Activated T-helper 1 cell treated with anti-CD3 and anti-CD28 coated beads, Interleukin-2, amount 50 U/mL, for 16 hours (primary cell): ENCODE measurements at regions not wholly inside any gene's neighbourhood (a gene's known extent, or its start where the extent isn't known, plus 50 kb on each side); places are given as distances from the start of the nearest gene placed in this dataset.

Experiments
- DNase-seq, 2 donors: peaks; one replicate each; pipeline ENCODE4 v3.0.0-alpha.2; 2020; ENCODE audit warnings: low read depth in 1 of 2, low spot score in 1 of 2

DNA sequence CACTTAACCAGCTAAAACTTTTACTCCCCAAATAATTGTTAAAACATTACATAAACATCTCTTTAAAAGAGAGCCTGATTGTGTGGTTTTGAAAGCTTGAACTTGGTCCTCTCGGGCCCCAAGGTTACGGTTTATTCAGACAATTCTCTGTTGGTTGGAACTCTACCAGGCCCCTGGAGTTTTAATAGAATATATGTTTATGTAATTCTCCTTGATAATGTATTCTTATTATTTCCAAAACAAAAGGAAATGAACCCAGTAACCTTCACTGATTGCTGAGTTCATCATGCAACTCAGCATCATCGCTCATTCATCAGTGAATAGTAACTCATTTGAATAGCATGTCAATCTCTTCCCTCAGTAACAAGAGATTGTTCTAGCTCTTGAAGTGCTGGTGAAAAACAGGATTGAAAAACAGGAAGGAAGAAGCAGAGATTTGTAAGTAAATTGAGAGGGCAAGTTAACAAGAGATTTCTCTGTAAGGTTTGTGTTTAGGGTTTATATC is 464.5 kb upstream of the MARCKS start:
- no peak for DNase-seq

DNA sequence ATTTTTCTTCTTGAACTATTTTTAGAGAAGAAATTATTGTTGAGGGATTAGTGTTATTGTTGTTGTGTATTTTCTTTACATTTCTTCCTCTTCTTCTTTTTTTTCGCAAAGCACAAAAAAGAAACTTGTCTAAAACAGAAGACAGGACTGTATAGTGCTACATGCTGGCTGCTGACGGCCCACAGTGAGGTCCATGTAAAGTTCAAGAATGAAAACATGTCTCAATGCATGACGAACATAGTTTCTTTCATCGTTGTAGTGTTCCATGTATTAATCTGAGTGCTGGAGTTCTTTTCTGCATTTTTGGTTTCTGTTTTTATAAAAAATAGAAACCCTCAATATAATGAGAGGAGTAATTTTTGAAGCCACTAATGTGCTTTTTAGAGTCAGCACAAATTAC is 462.9 kb upstream of the MARCKS start:
- no peak for DNase-seq

- DNase-seq, result no peak
Observed at GRCh38 chr6:113394729-113395128, 462.4 kb upstream of the MARCKS start.

DNA sequence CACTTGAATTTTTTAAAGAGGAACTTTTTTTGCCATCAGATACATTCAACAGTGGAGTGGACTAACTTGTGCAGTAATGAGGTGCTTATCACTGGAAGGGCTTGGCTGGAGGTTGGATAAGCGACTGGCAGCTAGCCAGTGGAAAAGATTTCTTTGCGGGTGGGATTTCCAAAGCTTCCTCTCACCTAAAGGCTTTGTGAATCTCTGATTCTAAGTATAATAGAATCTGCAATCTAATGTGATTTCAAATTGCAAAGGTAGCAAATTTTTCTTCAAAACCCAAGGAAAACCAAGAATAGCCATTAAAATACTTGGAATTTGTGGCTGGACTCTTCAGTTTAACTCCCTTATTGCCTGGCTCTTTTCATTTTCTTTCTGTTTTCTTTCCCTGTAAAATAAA is 460.4 kb upstream of the MARCKS start:
- no peak for DNase-seq

GRCh38 chr6:113397236-113397635 is 459.9 kb upstream of the MARCKS start:
- DNase-seq, result no peak

DNA sequence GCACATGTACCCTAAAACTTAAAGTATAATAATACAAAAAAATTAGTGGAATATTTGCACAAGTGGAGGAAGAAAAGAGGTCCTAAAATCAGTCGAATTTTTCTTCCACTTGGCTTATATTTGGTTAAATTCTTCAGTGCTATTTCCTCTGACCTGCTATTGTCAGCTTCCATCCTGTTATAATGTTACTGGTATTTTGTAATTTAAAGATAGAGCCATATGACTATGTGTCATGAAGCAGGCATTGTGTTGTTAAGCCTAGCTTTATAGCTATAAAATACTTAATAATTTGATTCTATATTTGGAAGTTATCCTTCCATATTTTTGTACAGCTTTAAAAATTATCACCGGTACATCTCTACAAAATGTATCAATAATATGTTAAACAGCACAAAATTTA is 455.9 kb upstream of the MARCKS start:
- DNase-seq, result no peak

GRCh38 chr6:113402544-113402943 is 454.6 kb upstream of the MARCKS start:
- no peak for DNase-seq

GRCh38 chr6:113403966-113404595 is 453.1 kb upstream of the MARCKS start:
- no peak for DNase-seq

GRCh38 chr6:113405326-113406047 is 451.7 kb upstream of the MARCKS start:
- no peak for DNase-seq

DNA sequence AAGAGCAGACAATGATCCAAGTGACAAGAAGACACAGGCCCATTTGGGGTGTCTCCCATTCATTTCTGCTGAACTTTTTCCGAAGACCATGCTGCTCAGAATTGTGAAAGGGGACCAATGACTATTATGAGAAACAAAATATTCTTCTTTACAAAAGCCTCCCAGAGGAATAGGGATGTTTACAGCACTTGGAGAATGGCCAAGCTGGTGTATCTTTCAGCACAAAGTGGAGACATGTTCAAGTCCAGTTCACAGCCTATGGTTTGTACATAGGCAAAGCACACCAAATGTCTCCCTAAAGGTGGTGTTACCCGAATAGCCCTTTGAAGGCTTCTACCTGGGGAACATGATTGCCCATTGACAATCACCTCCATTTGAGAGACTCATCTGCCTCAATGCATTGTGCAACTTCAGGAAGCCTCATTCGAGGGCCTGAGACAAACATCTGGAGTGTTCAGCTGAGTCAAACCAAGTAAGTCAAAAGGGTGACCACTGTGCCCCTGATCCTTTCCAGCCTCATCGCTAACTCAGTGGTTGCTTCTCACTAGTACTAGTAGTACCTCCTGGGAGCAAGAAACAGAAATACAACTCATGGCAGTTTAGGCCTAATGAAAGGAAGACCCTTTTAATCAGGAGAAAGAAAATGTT is 451.0 kb upstream of the MARCKS start:
- no peak for DNase-seq

DNA sequence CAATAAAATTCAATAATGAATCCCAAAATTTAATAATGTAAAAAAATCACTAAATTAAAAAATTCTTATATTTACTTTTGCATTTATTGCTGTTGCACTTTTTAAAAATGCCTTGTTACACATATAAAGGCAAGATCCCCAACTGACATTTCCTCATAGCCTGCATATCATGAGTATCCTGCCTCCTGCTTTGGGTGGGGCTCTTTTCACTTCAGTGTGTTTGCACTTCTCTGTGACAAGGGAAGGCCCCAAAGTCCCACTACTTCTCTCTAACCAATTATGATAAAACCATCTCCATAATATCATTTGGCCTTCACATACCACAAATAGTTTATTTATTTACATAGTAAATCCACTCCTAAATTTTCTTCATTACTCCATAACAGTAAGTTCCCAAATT is 446.1 kb upstream of the MARCKS start:
- DNase-seq, result no peak

GRCh38 chr6:113412589-113413357 is 444.4 kb upstream of the MARCKS start:
- DNase-seq, result no peak

- DNase-seq, result no peak
Observed at GRCh38 chr6:113414511-113414910, 442.6 kb upstream of the MARCKS start.

DNA sequence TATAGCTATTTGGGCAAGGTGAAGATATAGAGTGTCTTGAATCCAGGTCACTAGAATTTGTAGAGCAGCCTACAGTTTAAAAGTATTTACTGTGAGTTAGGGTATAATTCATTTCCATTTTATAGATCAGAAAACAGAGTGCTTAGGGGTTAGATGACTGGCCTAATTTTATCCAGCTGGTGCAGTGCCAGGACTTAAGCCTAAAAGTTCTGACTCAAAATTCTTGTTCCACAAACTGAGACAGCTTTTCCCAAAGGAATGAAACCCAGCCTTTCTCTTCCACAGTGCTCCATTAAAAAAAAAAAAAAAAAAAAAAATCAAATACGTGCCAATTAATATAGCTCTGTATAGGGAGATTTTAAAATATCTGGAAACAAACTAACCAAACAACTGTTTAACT is 441.0 kb upstream of the MARCKS start:
- no peak for DNase-seq

- DNase-seq, result no peak
Observed at GRCh38 chr6:113420290-113420689, 436.9 kb upstream of the MARCKS start.

DNA sequence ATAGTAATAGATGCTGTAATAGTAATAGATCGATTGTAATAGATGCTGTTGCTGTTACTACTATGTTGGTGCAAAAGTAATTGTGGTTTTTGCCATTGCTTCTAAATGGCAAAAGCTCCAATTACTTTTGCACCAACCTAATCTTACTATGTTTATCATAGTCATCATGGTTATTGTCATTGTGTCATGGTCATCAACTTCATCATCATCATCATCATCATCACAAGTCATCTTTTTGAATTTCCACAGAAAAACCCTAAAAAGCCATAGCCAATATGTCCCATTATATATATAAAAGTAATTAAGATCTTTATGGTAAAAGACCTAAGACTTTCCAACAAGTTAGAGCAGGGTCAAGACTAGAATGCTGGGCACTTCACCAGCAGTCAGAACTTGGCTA is 435.1 kb upstream of the MARCKS start:
- DNase-seq, result no peak

DNA sequence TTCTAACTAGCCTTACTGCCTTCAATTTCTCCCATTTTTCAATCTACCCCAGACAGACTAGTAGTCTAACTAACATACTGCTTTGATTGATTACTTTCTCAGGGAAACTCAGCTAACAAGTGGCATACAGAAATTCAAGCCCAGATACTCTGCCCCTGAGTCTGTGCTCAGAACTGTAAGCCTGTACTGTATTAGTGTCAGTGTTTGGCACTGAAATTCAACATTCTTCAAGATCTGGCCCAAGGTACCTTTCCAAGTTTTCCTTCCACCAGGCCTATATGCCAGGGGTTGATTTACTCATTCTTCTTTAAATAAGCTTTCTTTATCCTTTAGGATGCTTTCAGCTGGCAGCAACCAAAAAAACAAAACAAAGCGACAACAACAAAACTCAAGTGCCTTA is 433.2 kb upstream of the MARCKS start:
- no peak for DNase-seq

DNA sequence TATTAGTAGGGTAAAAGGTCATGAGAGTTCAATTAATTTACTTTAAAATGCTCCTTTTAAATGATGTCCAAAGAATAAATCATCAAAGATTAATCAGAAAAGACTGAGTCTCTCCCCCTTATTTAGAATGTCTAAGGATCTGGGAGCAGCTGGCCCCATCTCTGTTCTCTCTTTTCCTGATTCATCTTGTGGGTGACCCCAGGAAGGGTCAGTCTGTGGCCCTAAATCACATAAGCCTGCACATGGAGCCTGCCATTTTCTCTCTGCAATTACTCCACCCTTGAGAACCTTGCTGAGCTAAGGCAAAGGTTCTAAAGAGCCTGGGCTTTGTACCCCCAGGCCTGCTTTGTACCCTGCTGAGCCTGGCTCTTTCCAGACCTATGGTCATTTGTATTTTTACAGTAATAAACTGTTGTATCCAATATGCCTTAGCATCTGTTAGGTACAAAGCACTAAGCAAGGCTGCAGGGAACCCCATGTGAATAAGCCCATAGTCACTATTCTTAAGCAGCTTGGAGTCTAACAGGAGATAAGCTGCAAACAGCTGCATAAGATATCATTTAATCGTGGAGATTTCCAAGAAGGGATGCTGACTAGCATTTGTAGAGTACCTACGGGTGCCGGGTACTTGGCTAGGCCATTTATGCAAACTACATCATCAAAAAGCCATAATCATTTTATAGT is 431.0 kb upstream of the MARCKS start:
- no peak for DNase-seq

- DNase-seq, result no peak
Observed at GRCh38 chr6:113427617-113428016, 429.5 kb upstream of the MARCKS start.

GRCh38 chr6:113428702-113429101 is 428.4 kb upstream of the MARCKS start:
- no peak for DNase-seq
